ENCODE measurements at regions not wholly inside any gene's neighbourhood (a gene's known extent, or its start where the extent isn't known, plus 50 kb on each side); places are given as distances from the start of the nearest gene placed in this dataset.

- DNase-seq (ENCODE audit: low read depth) = no peak
These were observed 572.9 kb upstream of the DIPK2B start for GRCh38 chrX:45773572-45773971.

- peak; percentile 36 for DNase-seq (ENCODE audit: low read depth)
These were observed 571.1 kb upstream of the DIPK2B start for GRCh38 chrX:45771560-45772340.

GRCh38 chrX:45771114-45771513 lies 570.4 kb upstream of the DIPK2B start:
- no peak for DNase-seq (ENCODE audit: low read depth)

- DNase-seq (ENCODE audit: low read depth) = peak; percentile 23
These were observed 569.3 kb upstream of the DIPK2B start for GRCh38 chrX:45769761-45770582.

DNA sequence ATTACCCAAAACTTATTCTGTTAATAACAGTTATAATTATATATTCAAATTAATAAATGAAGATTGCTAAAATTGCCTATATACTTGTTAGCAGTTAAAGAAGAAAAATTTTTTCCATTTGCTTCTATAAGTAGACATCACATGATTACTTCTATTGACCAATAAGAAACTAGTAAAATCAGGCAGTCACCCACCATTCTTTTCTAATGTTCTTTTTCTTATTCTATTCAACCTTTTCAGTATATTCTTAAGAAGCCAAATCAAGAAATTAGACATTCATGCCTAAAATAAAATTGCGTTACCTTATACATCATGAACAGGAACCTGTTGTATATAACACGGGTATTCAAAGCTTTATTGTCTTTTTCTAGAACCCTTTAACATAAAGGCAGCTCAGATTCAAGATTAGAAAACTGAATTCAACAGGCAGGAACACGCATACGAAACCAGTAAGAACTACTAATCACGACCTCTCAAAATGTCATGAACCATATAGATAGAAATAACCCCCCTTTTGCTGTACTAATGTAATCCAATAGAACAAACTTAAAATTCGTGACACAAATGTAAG lies 568.1 kb upstream of the DIPK2B start:
- no peak for DNase-seq (ENCODE audit: low read depth)

DNA sequence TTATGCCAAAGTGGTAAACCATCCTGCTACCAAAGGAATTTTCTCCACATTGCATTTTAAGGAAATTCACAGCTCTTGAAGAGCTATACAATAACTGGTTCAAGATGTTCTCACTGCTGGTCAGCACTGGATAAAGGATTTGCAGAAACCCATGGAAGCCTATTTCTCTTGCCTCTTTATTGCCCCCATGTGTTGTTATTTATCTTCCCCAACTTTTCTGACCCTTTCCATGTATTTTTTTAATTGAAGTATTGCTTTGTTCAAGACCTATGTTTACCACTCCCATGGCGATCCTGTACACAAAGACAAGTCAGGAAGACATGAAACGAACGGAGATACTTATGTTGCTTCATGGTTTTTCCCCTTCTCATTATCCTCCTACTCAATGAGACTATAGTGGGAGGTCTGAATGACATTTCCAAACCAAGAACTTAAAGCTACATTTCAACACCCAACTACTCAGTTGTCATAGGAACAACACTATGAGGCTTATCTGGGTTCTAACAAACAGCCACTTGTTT lies 566.4 kb upstream of the DIPK2B start:
- DNase-seq (ENCODE audit: low read depth) = no peak

DNA sequence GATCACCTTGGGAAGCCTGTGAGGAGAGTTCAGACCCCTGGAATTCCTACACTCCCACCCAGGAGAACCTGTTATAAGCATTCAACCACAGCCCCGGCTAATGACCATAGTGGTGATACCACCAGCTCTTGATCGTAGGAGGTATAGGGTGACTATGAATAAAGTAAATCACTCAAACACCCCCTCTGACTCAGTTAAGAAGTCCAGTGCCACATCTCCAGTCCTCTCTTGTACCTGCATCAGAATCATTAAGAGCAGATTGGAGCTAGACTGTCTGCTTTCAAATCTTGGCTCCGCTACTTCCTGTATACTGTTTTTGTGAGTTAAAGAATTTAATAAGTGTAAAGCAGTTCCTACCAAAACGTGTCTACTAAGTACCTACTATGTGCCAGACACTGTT lies 565.1 kb upstream of the DIPK2B start:
- no peak for DNase-seq (ENCODE audit: low read depth)

DNA sequence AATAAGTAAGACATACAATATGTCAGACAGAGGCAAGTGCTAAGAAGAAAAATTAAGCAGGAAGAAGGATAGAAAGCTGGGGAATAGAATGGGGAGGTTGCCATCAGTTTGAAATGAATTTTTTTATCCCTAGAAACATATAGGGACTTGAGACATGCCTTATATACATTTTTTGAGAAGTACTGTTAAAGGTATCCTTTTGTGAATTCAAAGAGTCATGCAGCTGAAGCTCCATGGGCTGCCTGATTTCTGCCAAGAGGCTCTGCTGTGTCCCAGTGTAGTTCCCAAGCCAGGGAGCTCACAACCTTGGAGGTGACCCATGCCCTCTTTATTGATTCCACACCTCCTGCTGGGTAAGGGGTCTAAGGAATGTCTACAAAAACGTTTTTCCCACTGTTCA lies 564.6 kb upstream of the DIPK2B start:
- no peak for DNase-seq (ENCODE audit: low read depth)

- DNase-seq (ENCODE audit: low read depth) = no peak
These were observed 562.3 kb upstream of the DIPK2B start for GRCh38 chrX:45762699-45763647.

GRCh38 chrX:45761920-45762319 lies 561.2 kb upstream of the DIPK2B start:
- DNase-seq (ENCODE audit: low read depth) = no peak

DNA sequence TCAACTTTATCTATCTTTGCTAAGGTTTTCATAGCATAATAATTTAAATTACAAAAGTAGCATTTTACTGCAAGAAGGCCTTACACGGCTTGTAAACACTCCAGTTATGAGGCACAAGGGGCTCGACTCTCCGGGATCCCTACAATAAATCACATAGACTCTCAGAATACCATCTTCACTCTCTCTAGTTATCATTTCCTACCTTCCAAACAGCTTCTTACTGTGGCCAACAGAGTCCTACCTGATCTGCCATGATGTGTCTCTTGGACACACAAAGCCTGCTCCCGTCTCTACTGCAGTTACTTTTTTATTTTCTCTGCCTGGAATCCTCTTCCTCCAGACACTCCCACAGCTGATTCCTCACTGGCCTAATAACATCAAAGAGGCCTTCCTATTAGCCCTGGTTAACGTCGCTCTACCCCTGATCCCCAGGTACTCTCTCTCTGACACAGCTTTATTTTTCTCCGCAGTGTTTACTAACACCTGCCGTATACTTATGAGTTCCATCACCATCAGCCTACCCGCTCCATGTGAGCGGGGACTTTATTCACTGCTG lies 559.6 kb upstream of the DIPK2B start:
- DNase-seq (ENCODE audit: low read depth) = no peak

DNA sequence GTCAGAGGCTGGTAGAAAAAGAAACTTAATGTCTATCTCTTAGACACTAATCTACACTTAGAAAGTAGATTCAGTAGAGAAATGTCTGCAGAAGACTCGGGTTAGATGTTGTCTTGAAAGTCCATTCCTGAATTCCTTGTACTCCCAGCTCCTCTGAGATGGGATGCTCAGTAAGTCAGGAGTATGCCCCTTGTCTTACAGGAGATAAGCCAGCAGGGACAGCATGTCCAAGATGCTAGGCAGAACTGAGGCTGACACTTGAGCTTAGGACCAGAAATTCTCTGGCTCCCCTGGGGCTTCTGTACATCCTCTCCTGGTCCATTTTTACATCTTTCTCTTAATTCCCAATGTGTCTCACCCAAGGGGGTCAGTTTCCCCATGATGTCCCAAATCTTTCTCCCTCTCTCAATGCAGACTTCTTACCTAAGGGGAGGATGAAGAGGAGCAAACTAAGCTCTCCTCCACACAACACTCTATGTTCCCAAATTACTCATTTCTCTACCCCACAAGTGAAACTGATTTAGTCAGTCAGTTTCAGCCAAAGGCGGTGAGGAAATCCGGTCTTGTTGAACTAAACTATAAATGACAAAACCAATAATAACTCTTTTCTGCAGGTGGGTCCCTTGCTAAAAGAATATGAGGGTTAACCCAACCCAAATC lies 558.2 kb upstream of the DIPK2B start:
- DNase-seq (ENCODE audit: low read depth) = peak; percentile 26

DNA sequence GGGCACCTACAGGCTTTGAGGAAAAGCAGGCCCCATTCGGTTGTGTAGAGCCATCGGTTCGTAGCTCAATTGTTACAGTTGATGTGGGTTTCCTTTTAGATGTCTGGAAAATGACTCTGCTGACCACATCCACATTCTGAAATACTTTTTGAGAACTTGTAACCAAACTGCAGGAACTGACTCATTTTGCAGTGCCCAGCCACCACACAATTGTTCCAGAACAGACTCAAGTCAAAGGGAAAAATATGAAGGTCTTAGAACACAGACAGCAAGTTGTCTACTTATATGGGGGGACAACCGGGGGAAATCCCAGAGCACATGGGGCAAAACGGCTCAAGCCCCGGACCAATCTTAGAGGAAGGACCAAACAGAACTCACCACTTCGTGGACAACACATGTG lies 557.6 kb upstream of the DIPK2B start:
- peak; percentile 26 for DNase-seq (ENCODE audit: low read depth)

DNA sequence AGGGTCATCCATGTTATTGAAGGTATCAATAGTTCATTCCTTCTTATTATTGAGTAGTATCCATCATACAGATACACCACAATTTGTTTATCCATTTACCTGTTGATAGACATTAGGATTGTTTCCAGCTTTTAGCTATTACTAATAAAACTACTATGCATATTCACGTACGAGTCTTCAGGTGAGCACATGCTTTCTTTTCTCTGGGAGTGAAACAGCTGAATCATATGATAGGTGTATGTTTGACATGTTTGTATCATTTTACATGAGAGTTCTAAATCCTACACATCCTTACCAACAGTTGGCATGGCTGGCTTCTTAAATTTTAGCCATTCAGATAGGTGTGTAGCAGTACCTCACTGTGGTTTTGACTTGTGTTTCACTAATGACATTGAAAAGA lies 556.6 kb upstream of the DIPK2B start:
- no peak for DNase-seq (ENCODE audit: low read depth)

- DNase-seq (ENCODE audit: low read depth) = no peak
These were observed 555.9 kb upstream of the DIPK2B start for GRCh38 chrX:45756557-45756956.

GRCh38 chrX:45755703-45756102 lies 555.0 kb upstream of the DIPK2B start:
- no peak for DNase-seq (ENCODE audit: low read depth)

- no peak for DNase-seq (ENCODE audit: low read depth)
These were observed 550.5 kb upstream of the DIPK2B start for GRCh38 chrX:45751156-45751555.

- no peak for DNase-seq (ENCODE audit: low read depth)
These were observed 550.0 kb upstream of the DIPK2B start for GRCh38 chrX:45750639-45751038.

DNA sequence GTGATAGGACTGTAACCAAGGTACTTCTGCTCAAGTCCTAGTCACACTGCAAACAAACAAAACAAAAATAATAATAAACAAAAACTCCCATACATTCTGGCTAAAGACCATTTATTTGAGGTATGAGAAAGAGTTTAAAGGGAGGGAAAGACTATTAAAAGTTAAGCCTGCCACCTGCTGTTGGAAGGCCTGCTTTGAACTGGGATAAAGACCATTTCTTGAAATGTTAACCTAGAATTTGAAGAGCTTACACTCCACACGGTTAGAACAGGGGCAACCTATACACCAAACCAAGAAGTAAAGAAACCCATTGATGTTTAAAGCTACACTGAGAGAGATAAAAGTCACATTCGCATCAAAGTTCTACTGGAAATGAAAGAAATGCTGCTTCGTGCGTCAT lies 548.7 kb upstream of the DIPK2B start:
- no peak for DNase-seq (ENCODE audit: low read depth)

- no peak for DNase-seq (ENCODE audit: low read depth)
These were observed 547.7 kb upstream of the DIPK2B start for GRCh38 chrX:45748369-45748774.

DNA sequence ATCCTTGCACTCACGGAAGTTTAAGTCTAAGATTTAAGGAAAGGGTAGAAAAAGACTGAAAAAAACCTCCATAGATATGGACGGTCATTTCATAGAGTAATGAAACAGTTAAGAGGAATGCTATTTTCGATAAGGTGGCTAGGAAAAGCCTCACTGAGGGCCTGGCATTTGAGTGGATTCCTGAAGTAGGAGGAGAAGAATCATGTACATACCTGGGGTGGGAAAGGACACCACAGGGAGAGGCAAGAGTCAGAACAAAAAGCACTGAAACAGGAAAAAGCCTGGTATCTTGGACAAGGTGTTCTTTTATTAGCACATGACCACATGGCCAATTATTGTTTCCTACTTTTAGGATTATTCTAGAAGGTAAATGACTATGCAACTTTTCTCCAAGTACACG lies 547.2 kb upstream of the DIPK2B start:
- DNase-seq (ENCODE audit: low read depth) = no peak
